ENCODE measurements at regions not wholly inside any gene's neighbourhood (a gene's known extent, or its start where the extent isn't known, plus 50 kb on each side); places are given as distances from the start of the nearest gene placed in this dataset.

DNA sequence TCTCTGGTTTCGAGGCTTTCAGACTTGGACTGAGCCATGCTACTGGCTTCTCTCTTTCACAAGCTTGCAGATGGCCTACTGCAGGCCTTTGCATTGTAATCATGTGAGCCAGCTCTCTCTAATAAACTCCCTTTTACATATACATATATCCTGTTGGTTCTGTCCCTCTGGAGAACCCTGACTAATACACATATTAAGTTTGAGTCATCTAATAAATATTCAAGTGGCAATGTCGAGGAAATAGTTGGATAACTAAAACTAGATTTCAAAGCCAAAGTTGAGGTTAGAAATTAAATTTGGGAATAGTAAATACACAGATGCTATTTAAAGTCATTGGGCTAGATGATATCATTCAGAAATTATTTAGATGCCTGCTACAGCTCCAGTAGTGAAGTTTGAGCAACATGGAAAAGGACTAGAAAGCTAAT is 1343.4 kb downstream of the GRIK2 start:
- TF ChIP-seq POLR2A (IDR thresholded peaks at IDR 0.05; ENCODE audit: low read depth, low read length): no peak
- TF ChIP-seq TAF1 (IDR thresholded peaks at IDR 0.05; ENCODE audit: borderline replicate concordance, low read depth, low read length): no peak

All from GM12892 (cell line).